ENCODE measurements at regions not wholly inside any gene's neighbourhood (a gene's known extent, or its start where the extent isn't known, plus 50 kb on each side); places are given as distances from the start of the nearest gene placed in this dataset.

GRCh38 chr21:17901458-17902079 lies 82.4 kb upstream of the C21orf91 start:
- no peak for DNase-seq (ENCODE audit: low read depth)

DNA sequence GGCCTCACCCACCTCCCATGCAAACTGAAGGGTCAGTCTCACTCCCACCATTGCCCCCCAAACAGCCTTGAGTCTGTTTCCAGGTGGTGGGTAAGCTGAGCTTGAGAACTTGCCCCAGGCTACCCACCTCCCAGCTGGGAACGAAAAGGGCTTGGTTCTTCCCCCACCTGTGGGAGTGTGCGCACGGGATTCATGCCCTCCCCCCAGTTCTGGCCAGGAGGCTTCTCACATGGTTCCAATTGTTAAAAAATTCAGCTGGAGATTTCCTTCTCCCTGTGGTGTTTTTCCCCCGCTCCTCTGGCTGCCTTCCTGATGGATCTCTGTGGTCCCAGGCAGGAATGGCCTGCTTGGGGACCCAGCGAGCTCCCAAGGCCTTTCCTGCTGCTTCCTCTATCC lies 81.8 kb upstream of the C21orf91 start:
- DNase-seq (ENCODE audit: low read depth), result no peak

GRCh38 chr21:17900281-17900989 lies 81.3 kb upstream of the C21orf91 start:
- DNase-seq (ENCODE audit: low read depth), result no peak

- no peak for DNase-seq (ENCODE audit: low read depth)
These were observed 70.0 kb upstream of the C21orf91 start for GRCh38 chr21:17889171-17889570.

DNA sequence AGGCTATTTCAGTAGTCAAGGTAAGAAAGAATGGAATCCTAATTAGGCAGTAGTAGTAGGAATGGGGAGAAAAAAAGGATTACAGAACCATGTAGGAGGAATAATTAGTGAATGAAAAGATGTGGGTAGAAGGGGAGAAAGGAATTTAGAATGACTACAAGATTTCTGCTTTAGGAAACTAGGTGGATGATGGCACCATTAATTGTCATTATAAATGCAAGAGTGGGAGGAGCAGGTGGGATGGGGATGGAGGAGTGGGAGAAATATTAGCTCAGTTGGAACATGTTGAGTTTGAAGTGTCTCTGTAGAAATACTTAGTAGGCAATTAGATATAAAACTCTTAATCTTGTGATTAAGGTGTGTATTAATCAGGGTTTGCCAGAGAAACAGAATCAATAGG lies 50.0 kb upstream of the C21orf91 start:
- no peak for DNase-seq (ENCODE audit: low read depth)

Measured in forelimb muscle (tissue), 1 donor.